GM21381 (cell line): ENCODE measurements at regions not wholly inside any gene's neighbourhood (a gene's known extent, or its start where the extent isn't known, plus 50 kb on each side); places are given as distances from the start of the nearest gene placed in this dataset.
"Not testable (repeated sequence)": the region's sequence is repeated elsewhere in the genome, so short reads cannot be mapped to it uniquely, and the experiment has no call there.

Experiments used
- ATAC-seq: cut with Tn5 transposase; IDR thresholded peaks from one replicate; pipeline ENCODE4 v1.9.1; 2021; ENCODE audit warnings: mild to moderate bottlenecking, moderate library complexity; ENCODE audit not compliant: unreplicated experiment

DNA sequence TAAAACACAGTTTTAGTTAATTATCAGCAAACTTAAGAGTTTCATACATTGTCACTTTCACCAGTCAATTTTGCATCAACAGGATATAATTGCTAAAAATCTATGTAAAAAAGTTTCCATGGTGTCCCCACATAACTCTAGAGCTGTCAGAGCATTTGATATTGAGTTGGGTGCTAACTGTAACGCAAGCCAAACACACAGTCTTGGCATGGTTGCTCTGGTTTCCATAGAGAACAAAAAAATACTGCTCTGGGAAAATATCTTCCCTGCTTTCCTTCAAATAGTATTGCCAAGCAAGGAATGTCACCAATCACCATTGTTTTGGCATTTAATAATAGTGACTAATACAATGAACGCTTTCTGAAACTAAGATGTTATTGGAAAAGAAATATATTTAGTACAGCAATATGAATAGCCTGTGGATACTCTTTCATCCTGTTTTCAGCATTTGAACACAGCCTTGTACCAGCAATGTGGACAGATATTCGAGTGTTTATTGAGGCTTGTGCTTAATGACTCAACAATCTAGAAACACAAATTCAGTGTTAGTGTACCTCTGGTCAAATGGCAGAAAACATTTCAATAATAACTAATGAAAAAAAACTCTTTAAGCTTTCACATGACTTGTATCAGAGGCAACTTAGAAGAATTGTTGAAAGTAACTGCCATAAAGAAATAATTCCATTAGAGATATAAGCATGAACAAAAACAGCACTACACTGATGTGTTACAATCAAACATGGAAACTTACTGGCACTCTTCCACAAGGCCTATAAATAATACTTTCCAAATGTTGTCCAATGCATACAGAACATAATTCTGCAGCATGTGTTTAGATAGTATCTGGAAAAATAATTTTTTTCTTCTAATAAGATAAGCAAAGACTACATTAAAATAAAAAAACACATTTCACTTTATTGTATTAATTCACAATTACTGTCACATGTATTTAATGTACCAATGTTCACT lies 1469.5 kb upstream of the CELF2 start:
- no peak for ATAC-seq

DNA sequence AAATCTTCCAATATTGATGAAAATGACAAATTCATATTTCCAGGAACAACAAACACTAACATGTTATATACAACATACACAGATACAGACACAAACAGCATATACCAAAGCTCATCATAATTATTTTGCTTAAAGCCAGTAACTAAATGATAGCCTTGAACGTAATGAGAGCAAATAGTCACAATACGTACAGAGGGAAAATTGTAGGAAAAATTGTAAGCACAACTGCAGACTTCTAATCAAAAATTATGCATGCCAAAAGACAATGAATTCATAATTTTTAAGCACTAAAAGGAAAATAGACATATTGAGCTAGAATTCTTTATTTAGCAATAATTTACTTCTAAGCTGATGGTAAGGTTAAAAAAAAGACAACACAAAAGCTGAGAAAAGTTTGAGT lies 1466.9 kb upstream of the CELF2 start:
- no peak for ATAC-seq

DNA sequence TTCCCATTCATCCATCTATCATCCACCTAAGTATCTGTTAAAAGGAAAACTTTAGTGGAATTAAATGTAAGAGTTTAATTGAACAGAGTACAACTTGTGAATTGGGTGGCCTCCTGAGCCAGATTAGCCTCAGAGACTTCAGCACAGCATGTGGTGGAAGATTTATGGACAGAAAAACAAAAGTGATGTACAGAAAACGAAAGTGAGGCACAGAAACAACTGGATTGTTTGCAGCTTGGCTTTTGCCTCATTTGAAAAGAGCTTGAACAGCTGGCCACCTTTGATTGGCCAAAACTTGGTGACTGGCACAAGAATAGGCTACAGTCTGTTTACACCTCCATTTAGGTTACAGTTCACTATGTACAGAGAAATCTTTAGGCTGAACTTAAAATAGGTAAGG lies 1463.4 kb upstream of the CELF2 start:
- ATAC-seq: no peak

DNA sequence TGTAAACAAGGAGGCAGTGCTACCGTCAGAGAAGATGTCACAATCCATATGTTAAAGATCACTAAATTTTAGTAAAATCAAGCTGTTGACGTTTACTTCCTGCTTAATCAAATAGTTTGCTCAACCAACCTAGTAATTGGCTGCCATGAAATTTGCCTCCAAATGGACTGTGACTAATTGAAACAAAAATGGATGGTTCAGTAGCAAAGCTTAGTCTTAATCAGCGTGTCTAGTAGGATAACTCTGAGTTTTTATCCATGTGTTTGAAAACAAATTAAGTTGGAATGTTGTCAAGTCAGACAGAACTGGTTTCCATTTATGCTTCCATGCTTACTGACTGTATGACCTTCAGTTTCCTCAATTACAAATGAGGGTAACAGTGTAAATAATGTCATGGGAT lies 1456.7 kb upstream of the CELF2 start:
- ATAC-seq: no peak

DNA sequence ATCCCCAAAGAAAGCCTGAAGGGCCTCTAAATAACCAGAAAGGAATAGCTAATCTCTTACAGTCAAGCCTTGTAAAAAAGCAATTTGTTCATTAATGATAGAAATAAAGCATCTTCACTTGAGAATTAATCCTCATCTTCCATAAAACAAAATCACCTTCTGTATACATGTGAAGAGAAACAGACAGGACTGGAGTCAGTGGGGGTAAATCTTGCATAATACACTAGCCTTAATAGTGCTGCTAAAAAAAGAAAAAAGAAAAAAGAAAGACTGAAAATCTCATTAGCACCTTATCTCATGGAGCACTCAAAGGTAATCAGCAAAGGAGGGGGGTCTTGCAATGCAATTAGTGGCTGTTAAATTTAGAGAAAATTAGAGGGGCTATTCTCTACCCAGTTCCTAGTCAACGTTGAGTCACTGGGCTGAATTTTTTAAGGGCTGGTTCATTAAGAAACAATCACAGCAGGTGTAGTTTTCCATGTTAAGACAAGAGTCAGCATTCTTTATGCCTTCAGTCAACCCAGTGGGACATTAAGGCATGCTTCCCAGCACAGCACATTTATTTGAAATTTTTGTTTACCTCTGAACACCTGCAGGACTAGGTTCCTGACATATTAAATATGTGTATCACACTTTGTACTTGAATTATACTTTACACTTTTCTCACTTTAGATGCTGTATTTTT lies 1455.7 kb upstream of the CELF2 start:
- ATAC-seq: no peak

DNA sequence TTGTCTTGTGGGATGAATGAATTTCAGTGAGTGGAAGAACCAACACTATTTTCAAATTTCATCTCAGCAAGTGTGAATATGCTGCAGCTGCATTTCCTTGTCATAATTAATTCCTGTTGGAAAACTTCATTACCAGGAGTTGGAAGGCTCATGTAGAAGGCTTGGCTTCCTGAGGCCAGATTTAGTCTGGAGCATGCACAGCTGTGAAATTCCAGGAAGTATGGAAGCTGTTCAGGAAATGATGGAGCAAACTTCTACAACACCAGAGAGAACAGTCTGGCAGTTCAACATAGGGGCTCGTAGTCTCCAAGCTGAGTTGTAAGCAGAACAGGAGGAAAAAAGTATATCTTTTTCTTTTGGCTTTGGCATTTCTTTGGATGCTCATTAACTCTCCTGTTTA lies 1439.9 kb upstream of the CELF2 start:
- ATAC-seq: no peak

DNA sequence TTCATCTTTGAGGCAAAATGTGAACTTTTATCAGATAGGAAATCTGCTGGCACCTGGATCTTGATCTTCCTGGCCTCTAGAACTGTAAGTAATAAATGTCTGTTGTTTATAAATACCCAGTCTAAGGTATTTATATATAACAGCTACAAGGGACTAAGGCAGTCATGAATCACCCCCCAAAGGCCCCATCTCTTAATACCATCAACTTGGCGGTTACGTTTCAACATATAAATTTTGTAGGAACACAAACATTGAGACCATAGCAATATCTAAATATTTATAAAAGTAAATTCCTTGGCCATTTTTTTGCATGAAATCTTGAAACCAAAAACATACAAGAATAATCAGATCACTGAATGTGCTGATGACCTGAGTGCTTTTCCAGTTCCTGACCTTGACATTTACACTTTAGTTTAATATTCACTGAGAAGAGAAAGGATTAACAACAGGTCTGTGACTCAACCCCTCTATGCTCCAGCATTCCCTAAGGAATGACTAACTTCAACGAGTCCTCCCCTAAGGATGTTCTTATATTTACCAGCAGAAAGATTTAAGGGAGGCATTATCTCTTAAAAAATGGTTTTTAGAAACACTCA lies 1438.5 kb upstream of the CELF2 start:
- no peak for ATAC-seq

DNA sequence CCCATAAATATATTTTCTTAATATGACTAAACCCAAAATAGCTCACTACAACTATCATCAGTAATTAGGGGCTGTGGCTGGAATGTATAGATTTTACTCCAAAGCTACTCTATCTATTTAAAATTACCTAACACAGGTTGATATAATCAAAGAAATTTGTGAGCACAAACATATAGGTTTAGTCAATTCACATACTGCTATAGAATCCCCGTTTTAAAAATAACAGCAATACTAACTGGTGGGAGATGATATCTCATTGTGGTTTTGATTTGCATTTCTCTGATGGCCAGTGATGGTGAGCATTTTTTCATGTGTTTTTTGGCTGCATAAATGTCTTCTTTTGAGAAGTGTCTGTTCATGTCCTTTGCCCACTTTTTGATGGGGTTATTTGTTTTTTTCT lies 1434.9 kb upstream of the CELF2 start:
- ATAC-seq: not testable (repeated sequence)

DNA sequence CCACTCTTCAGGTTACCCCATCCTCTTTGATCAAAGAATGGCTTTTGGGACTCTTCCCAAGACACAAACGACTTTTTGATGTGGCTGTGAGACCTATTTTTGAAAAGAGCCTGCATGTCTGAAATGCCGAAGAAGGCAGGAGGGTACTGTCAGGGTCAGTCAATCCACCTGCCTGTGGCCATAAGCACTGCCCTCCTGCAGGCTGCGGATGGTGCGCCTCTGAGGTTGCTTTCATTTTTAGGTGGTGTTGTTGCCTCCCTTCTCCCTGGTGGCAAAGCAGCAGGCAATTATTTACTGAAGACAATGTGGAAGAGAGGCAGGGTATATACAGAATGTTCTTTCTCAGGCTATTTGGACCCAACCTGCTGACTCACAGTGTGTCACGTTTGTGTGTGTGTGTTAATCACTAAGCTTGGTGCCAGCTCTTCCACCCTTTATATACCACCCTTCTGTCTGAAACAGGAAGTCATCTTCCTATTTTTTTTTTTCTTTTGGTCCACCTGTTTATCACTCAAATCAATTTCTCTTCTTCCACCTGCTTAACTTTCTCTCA lies 1421.2 kb upstream of the CELF2 start:
- ATAC-seq: no peak

DNA sequence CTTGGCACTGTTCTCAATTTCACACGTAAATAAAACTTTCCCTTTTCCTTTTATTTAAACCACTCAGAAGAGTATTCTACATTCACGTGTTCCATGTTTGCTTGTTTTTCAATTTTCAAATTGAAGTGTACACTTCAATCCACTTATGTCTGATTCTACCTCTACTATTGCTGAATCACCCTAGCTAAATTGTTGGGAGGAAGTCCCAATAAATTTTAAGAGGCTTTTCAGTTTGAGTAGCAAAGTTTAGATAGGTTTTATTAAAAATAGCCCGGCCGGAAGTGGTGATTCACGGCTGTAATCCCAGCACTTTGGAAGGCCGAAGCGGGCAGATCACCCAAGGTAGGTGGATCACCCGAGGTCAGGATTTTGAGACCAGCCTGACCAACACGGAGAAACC lies 1414.7 kb upstream of the CELF2 start:
- no peak for ATAC-seq

DNA sequence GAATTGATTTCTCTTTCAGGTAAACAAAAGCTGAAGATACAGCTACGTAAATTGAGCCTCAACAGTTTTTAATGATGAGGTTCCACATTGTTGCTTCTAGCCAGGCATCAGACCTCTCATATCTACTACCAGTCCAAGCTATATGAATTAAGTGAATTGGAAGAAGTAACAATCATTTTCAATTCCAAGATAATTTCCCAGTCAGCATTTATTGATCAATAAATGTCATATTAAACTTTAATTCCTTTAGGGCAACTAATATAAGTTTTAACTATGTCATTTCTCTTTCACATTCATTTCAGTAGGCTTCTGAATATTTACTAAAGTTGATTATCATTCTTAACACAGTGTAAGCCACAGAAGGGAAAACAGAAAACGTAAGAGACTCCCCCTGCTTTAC lies 1413.7 kb upstream of the CELF2 start:
- no peak for ATAC-seq

DNA sequence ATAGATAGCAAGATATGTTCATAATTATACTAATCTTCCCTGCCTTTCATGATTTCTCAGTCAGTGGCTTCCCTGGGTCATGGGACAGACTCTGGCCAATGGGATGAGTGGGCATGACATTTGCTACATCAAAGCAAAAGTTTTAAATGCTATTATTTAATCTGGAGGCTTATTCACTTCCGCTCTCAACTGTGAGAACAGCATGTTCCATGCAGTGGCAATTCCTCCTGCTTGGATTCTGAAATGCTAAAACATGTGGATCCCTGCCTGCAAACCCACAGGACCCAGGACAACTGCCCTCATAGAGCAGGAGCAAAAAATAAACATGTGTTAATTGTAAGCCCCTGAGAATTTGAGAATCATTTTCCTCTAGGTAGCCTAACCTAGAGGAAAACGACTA lies 1412.4 kb upstream of the CELF2 start:
- no peak for ATAC-seq

DNA sequence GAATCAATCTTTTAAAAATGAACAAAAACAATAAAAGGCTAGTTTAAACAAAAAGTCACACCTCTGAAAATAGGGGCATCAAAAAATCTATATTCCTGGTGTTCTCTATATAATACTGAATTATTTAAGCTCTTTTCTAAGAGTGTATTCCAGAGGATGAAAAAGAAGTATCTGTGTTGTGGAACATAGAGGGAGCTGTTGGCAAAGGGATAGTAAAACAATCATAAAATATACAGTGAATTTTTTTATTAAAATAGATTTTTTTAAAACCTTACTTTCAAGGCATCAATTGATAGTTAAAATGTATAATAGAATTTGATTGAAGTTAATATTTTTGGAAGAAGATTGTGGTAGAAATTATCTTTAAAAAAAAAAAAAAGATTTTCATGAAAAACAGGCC lies 1409.1 kb upstream of the CELF2 start:
- no peak for ATAC-seq

DNA sequence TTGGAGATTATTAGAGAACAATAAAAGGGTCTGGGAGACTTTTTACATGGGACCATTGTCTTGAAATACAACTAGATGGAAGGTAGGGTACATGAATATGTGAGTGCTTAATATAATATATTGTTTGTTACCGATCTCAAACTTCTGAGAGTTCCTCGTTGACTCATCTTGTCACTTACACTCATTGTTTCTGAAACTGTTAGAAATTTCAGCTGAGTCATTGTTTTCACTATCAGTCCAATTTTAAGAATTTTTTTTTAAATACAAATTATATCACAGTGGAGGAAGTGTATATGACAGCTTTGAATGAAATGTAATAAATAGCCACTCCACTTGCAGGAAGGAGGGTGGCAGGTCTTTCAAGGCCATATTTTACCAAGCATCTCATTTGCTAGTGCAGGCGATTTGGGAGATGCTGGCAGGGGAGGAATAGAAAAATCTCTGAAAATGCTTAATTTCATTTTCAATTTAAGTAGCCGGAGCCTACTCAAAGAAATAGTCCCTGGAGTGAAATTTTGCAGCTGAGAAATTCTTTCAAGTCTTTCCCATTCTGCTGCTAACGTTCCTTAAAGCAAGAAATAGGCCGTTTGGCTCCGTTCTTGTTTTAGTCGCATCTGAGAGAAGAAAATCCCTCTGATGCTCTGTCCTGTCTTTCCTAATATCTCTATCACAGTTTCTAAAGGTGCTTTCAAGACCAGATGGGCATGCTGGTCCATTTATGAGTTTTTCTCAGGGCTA lies 1404.2 kb upstream of the CELF2 start:
- ATAC-seq: peak; percentile 84

DNA sequence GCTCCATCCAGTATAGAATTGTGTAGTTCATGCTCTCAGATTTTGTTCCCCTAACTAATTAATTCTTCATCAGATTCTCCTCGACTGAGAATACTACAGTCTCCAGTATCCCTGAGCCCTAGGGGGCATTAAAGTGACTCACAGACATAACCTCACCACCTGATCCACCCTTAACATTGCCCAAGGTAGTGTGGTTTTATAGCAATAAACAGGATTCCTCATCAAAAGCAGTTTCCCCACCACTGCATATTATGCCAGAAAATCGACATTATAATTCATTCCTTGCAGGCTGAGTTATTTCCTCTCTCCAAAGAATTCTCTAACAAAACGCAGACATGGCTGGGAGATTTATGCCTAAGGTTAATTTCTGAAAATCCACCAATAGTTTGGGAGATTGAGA lies 1402.5 kb upstream of the CELF2 start:
- no peak for ATAC-seq

DNA sequence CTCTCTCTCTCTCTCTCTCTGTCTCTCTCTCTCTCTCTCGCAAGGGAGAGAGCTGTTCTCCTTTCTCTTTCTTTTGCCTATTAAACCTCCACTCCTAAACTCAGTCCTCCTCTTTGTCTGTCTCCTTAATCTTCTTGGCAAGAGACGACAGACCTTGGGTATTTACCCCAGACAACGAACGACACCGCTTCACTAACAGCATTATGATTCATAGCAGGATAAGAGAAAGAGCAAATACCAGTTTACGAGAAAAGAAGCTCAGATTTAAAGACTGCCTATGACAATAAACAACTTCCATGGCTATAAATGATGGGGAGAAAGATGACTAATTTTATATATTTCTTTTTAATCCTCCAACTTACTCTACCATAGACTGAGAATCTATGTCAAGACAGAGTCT lies 1396.5 kb upstream of the CELF2 start:
- no peak for ATAC-seq

DNA sequence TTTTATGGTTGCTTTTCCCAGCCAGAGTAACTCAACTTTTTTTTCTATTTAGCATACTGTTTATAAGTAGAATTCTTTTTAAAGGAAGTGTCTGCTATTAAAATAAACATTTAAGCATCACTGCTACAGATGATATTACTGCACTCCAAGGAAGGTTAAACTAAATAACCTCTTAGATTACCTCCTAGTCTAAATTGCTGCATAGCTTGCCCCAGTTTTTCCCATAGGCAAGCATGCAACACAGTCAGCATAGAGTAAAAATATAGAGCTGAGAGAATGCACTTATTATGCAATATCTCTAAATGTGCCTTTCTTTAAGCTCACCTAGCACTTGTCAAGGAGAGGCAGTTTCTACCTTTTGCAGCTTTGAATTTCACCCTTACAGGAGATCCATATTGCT lies 1392.4 kb upstream of the CELF2 start:
- ATAC-seq: no peak

DNA sequence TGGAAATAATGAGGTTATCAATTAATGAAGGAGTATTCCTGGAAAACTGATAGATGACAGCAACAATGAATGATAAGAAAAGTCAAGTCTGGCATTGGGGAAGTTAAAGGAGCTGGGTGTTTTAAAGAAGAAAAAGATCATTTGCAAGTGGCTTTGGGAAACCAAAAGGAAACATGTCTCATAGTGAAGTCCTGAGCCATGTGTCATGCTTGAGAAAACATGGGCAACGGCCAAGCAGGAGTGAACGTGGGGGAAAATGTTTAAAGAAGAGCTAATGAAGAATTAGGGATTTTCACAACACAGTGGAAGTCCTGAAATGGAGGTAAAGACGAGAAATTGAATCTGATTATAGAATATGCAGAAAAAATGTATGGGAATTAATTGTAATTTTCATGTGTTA lies 1383.2 kb upstream of the CELF2 start:
- no peak for ATAC-seq

DNA sequence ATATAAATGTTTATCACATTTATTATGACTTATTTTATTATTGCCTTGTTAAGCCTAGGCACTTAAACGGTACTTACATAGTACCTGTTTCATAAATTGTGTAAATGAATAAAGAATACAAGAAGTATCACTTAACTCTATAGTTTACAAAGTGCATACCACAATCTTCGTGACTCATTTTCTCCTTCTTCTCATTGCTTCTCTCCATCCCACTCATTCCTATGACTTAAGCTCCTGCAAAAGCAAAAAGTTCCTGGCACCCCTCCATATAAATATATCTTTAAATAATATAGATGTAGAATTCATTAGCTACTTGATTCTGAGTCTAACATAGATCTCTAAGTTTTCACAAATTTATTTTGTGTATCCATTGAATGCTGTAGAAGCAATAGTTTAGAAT lies 1382.0 kb upstream of the CELF2 start:
- ATAC-seq: no peak

DNA sequence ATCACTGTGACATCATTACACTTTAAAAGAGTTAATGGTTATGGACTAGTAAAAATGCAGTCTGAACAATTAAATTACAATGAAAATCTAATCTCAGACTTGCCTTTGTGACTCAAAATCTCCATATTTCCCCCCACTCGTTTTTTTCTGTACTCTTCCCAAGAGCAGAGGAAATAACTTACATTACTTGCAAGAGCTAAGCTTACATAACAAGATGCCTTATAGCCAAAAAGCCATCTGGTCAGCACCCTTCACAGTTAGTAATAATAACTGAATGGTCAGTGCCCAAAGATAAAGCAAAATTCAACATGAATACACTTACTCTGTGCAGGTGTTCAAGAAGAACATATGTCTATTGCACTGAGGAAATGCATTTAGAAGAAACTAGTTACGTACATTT lies 1381.5 kb upstream of the CELF2 start:
- no peak for ATAC-seq

DNA sequence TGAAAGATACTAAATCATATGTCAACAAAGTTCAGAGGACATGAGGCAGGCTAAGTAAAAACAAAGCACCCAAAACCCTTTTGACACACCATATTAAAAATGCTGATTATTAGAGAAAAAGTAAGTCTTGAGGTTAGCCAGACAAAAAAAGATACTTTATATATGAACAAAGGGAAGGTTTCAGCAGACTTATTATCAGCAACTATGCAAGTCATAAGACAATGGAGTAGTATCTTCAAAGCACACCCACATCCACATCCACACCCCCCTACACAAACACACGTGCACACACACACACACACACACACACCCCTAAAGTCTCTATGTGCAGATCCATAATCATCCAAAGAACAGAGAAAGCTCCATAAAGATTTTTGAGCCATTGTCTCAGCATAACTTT lies 1373.9 kb upstream of the CELF2 start:
- ATAC-seq: no peak
